DMS 273 (cell line): ENCODE measurements at regions not wholly inside any gene's neighbourhood (a gene's known extent, or its start where the extent isn't known, plus 50 kb on each side); places are given as distances from the start of the nearest gene placed in this dataset.

Experiments
- DNase-seq: peaks from one replicate; lab custom pipeline; 2025; ENCODE audit not compliant: unreplicated experiment; lab: John Stamatoyannopoulos, UW

- DNase-seq: peak; percentile 20
Observed at GRCh38 chr2:67260343-67261277, 136.5 kb upstream of the ETAA1 start.

GRCh38 chr2:67267241-67267640 lies 129.9 kb upstream of the ETAA1 start:
- DNase-seq: no peak

GRCh38 chr2:67268797-67269196 lies 128.3 kb upstream of the ETAA1 start:
- DNase-seq: no peak

GRCh38 chr2:67272195-67272594 lies 124.9 kb upstream of the ETAA1 start:
- no peak for DNase-seq

DNA sequence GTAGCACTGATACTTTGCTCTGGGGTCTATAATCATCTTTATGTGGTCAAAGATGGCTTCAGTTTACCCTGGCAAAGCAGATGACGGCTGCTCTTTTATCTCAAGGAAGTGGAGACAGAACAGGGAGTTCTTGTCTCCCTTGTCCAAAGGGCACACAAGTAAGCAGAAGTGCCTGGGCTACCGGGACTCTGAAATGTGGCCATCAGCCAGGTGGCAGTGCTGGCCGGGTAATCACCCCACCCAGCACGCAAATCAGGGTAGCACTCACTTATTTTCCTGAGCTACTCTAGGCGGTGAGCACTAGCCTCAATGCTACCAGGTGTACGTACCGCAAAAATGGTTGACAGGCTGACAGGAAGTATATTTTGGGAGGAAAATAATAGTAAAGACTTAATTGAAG lies 119.7 kb upstream of the ETAA1 start:
- DNase-seq: no peak

DNA sequence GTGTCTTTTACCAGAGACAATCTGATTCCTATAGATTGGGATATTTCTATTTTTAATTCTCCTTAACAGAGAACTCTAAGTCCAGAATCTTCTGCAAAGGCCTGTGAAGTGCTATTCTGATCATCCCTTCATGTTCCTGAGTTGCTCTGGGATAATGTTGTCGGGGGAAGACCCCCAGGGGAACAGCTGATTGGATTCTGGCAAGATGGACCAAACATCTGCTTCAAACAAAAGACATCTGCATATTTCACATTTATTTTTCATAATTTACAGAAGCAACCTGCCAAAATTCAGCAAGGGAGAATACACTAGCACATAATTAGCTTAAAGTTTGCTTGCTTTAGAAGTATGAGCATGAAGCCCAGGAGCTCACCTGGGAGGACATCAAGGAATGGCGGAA lies 116.0 kb upstream of the ETAA1 start:
- DNase-seq: no peak

DNA sequence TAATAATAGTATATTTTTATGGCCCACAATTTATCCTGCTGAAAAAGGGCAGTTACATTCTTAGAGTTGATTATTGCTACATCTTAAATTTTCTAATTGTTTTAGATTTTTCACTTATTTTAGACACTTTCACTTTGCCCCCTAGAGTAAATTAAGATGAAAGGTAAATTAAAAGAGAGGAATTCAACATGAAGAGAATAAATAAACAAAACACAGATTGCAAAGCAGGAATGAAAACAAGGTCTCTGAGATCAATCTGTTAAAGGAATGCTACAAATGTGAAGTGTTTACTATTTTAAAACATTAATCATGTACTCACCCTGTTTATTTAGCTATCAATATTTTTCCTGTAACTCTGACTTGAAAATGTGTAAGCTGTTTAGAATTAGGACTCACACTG lies 113.5 kb upstream of the ETAA1 start:
- DNase-seq: no peak

DNA sequence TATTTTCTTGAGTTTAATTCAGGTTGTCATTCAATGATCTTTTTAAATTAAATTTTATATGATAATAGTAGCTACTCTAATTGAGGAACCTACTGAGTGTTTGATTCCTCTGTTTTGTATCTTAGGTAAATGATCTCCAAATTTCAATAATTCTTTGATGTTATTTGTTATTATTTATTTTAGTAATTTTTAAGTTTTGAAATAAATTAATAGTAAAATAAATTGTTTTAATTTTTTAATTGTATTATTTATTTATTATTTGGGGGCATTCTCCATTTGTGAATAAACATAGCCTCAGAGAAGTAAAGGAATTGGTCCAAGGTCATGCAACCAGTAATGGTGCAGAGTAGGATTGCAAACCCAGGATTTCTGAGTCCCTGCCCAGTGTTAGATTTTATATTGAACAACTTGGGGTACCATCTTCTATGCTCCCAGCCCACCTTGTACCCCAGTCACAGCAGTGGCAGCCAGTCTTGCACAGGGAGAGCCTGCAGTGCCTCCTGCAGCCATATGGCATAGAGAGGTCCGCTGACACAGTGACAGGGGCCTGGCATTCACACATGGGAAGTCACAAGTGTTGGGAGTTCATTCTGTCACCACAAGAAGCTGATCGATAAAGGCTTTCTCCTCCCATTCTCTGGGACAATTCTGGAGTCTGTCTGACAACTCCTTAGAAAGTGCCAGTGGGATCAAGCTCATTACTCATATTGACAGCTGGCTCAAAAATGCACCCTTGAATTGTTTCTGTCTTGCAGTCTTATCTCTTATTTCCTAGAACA lies 110.0 kb upstream of the ETAA1 start:
- no peak for DNase-seq

DNA sequence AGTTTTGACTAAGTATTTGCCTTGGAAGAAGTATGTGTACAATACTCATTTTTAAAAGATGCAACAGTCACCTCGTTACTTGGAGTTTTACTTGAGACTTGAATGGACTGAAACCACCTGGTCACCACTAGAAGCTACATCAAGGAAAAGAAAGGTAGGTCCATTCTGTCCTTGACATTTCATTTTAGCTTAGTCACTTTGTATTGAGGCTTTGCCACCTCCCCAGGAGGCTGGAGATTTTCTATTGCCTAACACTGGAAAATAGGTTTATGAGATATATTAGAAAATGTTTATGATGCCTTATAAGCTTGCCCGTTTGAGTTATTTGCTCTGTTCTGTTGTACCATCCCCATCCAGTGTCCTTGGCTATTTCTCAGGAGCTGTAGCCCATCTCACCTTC lies 107.9 kb upstream of the ETAA1 start:
- no peak for DNase-seq

DNA sequence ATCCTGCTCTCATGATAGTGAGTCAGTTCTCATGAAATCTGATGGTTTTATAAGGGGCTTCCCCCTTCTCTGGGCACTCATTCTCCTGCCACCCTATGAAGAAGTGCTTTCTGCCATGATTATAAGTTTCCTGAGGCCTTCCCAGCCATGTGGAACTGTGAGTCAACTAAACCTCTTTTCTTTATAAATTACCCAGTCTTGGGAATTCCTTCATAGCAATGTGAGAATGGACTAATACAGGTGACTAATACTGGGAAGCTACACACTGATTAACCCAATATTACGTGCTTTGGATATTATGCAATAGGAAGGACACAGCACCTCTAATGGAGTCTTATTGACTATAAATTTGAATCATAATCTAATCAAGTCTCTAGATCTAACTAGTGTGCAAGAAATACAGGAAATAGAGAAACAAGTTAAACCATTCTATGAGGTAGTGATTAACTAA lies 107.2 kb upstream of the ETAA1 start:
- no peak for DNase-seq

DNA sequence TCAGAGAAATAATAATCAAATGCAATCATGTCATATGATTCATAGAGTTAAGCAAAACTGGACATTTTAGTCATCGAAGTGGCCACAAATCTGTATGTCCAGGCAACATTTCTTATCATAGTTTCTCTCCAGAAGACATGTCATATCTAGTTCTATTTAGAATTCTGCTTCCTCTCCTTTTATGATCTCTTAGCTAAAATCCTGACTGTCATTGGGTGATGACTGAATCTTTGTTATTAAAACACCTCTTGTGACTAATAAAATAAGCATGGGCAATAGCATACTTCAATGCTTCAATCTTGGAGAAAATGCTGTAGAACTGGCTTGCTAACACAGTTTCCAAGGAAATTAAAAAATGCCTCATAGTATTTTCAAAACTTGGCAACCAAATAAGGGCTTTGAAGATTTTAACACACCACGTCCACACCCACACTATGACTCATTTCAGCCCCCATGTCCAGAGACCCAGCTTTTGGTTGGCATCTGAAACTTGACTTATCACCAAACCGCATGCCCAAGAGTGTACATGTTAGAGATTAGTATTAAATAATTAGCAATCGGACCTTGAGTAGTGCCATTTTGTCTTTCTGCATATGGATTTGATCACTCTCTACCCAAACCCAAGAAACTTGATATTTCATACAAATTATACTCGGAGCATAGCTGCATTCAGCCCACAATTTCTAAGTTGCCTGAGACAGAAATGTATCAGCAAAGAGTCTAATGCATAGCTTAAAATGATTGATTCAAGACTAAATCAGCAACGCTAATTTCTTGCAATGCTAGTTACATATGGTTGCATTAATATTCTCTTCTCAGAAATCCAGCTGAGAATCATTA lies 106.5 kb upstream of the ETAA1 start:
- no peak for DNase-seq

GRCh38 chr2:67294218-67294617 lies 102.9 kb upstream of the ETAA1 start:
- DNase-seq: no peak

- DNase-seq: no peak
Observed at GRCh38 chr2:67295406-67295805, 101.7 kb upstream of the ETAA1 start.

- DNase-seq: no peak
Observed at GRCh38 chr2:67295851-67296250, 101.3 kb upstream of the ETAA1 start.

GRCh38 chr2:67304300-67304890 lies 92.7 kb upstream of the ETAA1 start:
- DNase-seq: no peak

- DNase-seq: no peak
Observed at GRCh38 chr2:67309281-67309680, 87.9 kb upstream of the ETAA1 start.

GRCh38 chr2:67311536-67311935 lies 85.6 kb upstream of the ETAA1 start:
- DNase-seq: peak; percentile 44

- no peak for DNase-seq
Observed at GRCh38 chr2:67312871-67313270, 84.3 kb upstream of the ETAA1 start.

GRCh38 chr2:67313536-67313935 lies 83.6 kb upstream of the ETAA1 start:
- DNase-seq: peak; percentile 12

- DNase-seq: no peak
Observed at GRCh38 chr2:67318031-67318430, 79.1 kb upstream of the ETAA1 start.

- DNase-seq: no peak
Observed at GRCh38 chr2:67318563-67318962, 78.6 kb upstream of the ETAA1 start.
